ENCODE measurements at regions not wholly inside any gene's neighbourhood (a gene's known extent, or its start where the extent isn't known, plus 50 kb on each side); places are given as distances from the start of the nearest gene placed in this dataset.
"Not testable (repeated sequence)": the region's sequence is repeated elsewhere in the genome, so short reads cannot be mapped to it uniquely, and the experiment has no call there.

DNA sequence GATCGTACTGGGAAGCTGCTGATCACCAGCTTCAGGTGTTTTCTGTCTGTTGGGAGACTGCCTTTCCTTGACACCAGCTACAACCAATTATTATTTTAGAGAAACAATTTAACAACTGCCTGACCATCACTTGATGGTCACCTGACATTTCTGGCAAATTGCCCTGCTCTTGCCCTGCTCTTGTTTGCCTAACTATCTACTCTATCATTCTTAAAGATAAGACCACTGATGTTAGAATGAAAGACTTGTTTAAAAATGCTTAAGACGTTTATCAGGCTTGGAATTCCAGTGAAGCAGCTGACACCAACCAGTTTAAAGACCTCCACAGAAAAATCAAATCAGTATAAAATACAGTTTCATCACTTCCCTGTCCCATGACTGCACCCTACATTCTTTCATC is 423.3 kb upstream of the CAMK1G start:
- H3K36me3 ChIP-seq = no peaks in the 10 kb centered on the region
- no peaks in the 10 kb centered on the region for H3K9me3 ChIP-seq
- ATAC-seq = no peak
- H3K4me3 ChIP-seq = no peak overlapping the region
- TF ChIP-seq POLR2AphosphoS5 (IDR thresholded peaks at IDR 0.05) = no peak
- TF ChIP-seq POLR2A (IDR thresholded peaks at IDR 0.05) = no peak
- TF ChIP-seq, protein P1, sequence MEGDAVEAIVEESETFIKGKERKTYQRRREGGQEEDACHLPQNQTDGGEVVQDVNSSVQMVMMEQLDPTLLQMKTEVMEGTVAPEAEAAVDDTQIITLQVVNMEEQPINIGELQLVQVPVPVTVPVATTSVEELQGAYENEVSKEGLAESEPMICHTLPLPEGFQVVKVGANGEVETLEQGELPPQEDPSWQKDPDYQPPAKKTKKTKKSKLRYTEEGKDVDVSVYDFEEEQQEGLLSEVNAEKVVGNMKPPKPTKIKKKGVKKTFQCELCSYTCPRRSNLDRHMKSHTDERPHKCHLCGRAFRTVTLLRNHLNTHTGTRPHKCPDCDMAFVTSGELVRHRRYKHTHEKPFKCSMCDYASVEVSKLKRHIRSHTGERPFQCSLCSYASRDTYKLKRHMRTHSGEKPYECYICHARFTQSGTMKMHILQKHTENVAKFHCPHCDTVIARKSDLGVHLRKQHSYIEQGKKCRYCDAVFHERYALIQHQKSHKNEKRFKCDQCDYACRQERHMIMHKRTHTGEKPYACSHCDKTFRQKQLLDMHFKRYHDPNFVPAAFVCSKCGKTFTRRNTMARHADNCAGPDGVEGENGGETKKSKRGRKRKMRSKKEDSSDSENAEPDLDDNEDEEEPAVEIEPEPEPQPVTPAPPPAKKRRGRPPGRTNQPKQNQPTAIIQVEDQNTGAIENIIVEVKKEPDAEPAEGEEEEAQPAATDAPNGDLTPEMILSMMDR (IDR thresholded peaks at IDR 0.05) = no peak
- no peak for TF ChIP-seq EP300 (IDR thresholded peaks at IDR 0.05)
- H3K4me1 ChIP-seq = no peaks in the 10 kb centered on the region
- no peaks in the 10 kb centered on the region for H3K27me3 ChIP-seq
- H3K27ac ChIP-seq = no peak overlapping the region
- 11 to 40% methylated on average over 1 to 2 of the region's 2 CpGs for whole genome bisulfite sequencing, 2 donors (ENCODE audit: low coverage in 1 of 2)

DNA sequence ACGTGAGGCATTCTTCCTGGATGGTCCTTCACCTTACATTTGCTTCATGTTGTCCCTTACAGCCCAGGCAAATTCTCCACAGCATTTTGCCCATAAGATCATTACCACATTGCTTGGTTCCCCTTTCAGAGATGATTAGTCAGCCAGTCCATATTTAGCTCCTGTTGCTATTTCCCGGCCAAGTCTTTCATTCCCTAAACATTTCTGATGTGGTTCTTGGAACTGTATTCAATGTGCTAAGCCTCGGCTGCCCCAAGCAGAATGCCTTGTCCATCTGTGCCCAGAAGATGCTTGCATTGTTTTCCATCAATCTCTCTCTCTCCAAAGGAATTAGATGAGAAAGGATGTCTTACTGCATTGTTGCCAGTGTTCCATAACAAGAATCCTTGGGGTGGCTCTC is 420.9 kb upstream of the CAMK1G start:
- Histone ChIP-seq H3K9me3 (no peaks in the 10 kb centered on the region), H3K36me3 (no peaks in the 10 kb centered on the region), H3K27me3 (no peaks in the 10 kb centered on the region), H3K27ac (no peak overlapping the region), H3K4me3 (no peak overlapping the region), H3K4me1 (no peaks in the 10 kb centered on the region)
- 58 to 88% methylated on average over 1 to 2 of the region's 3 CpGs for WGBS, 2 donors (ENCODE audit: low coverage in 1 of 2)
- TF ChIP-seq POLR2AphosphoS5 (IDR thresholded peaks at IDR 0.05) = no peak
- no peak for TF ChIP-seq EP300 (IDR thresholded peaks at IDR 0.05)
- no peak for TF ChIP-seq POLR2A (IDR thresholded peaks at IDR 0.05)
- TF ChIP-seq, protein P1 (IDR thresholded peaks at IDR 0.05) = no peak
- no peak for ATAC-seq

- H3K27me3 ChIP-seq = no peaks in the 10 kb centered on the region
- no peaks in the 10 kb centered on the region for H3K4me1 ChIP-seq
- H3K4me3 ChIP-seq = no peak overlapping the region
- TF ChIP-seq, protein P1 (IDR thresholded peaks at IDR 0.05) = no peak
- TF ChIP-seq EP300 (IDR thresholded peaks at IDR 0.05) (no peak), POLR2AphosphoS5 (IDR thresholded peaks at IDR 0.05) (no peak), POLR2A (IDR thresholded peaks at IDR 0.05) (no peak)
- H3K36me3 ChIP-seq = no peaks in the 10 kb centered on the region
- ATAC-seq = no peak
- H3K27ac ChIP-seq = no peak overlapping the region
- no peaks in the 10 kb centered on the region for H3K9me3 ChIP-seq
Observed at GRCh38 chr1:209168204-209168603, 415.3 kb upstream of the CAMK1G start.

GRCh38 chr1:209171151-209171550 is 412.4 kb upstream of the CAMK1G start:
- H3K36me3 ChIP-seq = no peaks in the 10 kb centered on the region
- ATAC-seq = no peak
- peaks cover 10% of the 10 kb centered on the region for H3K27me3 ChIP-seq
- 0% methylated on average over 1 of the region's 1 CpG for WGBS, 2 donors (ENCODE audit: low coverage in 1 of 2)
- H3K27ac ChIP-seq = no peak overlapping the region
- H3K4me3 ChIP-seq = no peak overlapping the region
- H3K4me1 ChIP-seq = no peaks in the 10 kb centered on the region
- peaks cover 0 to 18% (median 0%) of the 10 kb centered on the region in 3 donors for H3K9me3 ChIP-seq
- TF ChIP-seq EP300 (IDR thresholded peaks at IDR 0.05) (no peak), POLR2A (IDR thresholded peaks at IDR 0.05) (no peak), POLR2AphosphoS5 (IDR thresholded peaks at IDR 0.05) (no peak)
- TF ChIP-seq, protein P1 (IDR thresholded peaks at IDR 0.05) = no peak

DNA sequence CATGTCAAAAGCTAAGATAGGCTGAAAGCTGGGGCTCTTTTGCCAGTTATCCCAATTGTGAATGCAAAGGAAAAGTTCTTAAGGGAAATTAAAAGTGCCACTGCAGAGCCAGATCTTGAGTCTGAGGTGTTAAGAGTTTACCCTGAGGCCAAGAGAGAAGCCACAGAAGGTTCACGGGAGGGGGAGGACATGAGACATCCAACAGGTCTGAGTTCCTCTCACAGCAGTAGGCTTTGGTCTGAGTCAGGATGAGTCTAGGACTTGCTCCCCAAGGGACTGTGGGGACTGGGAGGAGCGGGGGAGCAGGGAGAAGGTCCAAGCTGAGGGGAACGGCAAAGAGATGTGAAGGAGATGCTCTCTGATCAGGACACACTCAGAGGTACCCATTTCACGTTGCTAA is 411.2 kb upstream of the CAMK1G start:
- H3K36me3 ChIP-seq = no peaks in the 10 kb centered on the region
- H3K27ac ChIP-seq = no peak overlapping the region
- 80 to 86% methylated on average over 3 to 4 of the region's 4 CpGs for WGBS, 2 donors (ENCODE audit: low coverage in 1 of 2)
- H3K27me3 ChIP-seq = peaks cover 10% of the 10 kb centered on the region
- no peak overlapping the region for H3K4me3 ChIP-seq
- H3K4me1 ChIP-seq = no peaks in the 10 kb centered on the region
- TF ChIP-seq, protein P1 (IDR thresholded peaks at IDR 0.05) = no peak
- TF ChIP-seq EP300 (IDR thresholded peaks at IDR 0.05) (no peak), POLR2AphosphoS5 (IDR thresholded peaks at IDR 0.05) (no peak), POLR2A (IDR thresholded peaks at IDR 0.05) (no peak)
- peaks cover 0 to 29% (median 0%) of the 10 kb centered on the region in 3 donors for H3K9me3 ChIP-seq
- ATAC-seq = no peak

DNA sequence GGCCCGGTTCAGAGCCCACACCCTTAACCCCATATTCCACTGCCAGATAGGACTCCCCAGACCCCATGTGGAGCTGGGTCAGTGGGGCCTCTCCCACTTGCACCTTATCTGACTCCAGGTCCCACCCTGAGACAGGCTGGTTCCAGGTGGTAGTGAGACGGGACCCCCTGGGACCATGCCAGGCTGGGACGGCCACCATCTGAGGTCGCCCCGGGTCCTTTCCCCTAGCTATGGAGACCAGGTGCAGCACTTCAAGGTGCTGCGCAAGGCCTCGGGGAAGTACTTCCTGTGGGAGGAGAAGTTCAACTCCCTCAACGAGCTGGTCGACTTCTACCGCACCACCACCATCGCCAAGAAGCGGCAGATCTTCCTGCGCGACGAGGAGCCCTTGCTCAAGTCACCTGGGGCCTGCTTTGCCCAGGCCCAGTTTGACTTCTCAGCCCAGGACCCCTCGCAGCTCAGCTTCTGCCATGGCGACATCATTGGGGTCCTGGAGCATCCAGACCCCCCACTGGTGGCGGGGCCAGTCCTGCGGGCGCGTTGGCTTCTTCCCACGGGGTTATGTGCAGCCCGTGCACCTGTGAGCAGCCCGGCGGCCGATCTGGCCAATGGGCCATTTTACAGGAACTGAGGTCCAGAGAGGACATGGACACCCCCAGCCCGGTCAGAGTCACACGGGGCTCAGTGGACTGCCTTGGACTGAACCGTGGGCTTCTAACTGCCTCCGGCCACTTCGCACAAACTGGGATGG is 410.5 kb upstream of the CAMK1G start:
- ATAC-seq, H3K36me3 ChIP-seq, H3K4me3 ChIP-seq, H3K27ac ChIP-seq, H3K4me1 ChIP-seq, H3K27me3 ChIP-seq: not testable (repeated sequence)
- 67 to 97% methylated on average over 1 to 6 of the region's 31 CpGs for WGBS, 2 donors (ENCODE audit: low coverage in 1 of 2)
- H3K9me3 ChIP-seq = peaks cover 0 to 29% (median 0%) of the 10 kb centered on the region in 3 donors

- H3K4me3 ChIP-seq, H3K27ac ChIP-seq, H3K27me3 ChIP-seq, H3K4me1 ChIP-seq, ATAC-seq, H3K36me3 ChIP-seq: not testable (repeated sequence)
- WGBS, 2 donors (ENCODE audit: low coverage in 1 of 2) = no CpG with 5 or more reads among the region's 2 CpGs
- peaks cover 0 to 29% (median 0%) of the 10 kb centered on the region in 3 donors for H3K9me3 ChIP-seq
Observed at GRCh38 chr1:209173796-209174195, 409.7 kb upstream of the CAMK1G start.
